HEK293 (cell line): ENCODE measurements at regions not wholly inside any gene's neighbourhood (a gene's known extent, or its start where the extent isn't known, plus 50 kb on each side); places are given as distances from the start of the nearest gene placed in this dataset.

Experiments used
- GLIS1 ChIP-seq: fragments of 450-650 bp; formaldehyde crosslinking; IDR thresholded peaks from 2 replicates; pipeline ENCODE4 v1.5.1; 2016; ENCODE audit warnings: missing biosample characterization, missing genetic modification characterization
- KLF10 ChIP-seq: fragments of 450-650 bp; IDR thresholded peaks from 2 replicates; pipeline ENCODE4 v1.5.1; 2018; ENCODE audit warnings: missing biosample characterization, mild to moderate bottlenecking, missing genetic modification characterization
- OSR2 ChIP-seq: fragments of 450-650 bp; formaldehyde crosslinking; IDR thresholded peaks from 2 replicates; pipeline ENCODE4 v1.5.1; 2016; ENCODE audit warnings: missing biosample characterization, missing genetic modification characterization
- SETDB1 ChIP-seq: IDR thresholded peaks from one replicate; pipeline ENCODE4 v1.6.1; 2017; ENCODE audit warnings: mild to moderate bottlenecking, low read length, moderate library complexity, mixed read lengths; ENCODE audit not compliant: insufficient read length
- TSHZ1 ChIP-seq: fragments of 450-650 bp; formaldehyde crosslinking; IDR thresholded peaks from 2 replicates; pipeline ENCODE4 v1.5.1; 2016; ENCODE audit warnings: missing biosample characterization, missing genetic modification characterization, borderline replicate concordance
- WT1 ChIP-seq: fragments of 450-650 bp; formaldehyde crosslinking; IDR thresholded peaks from 2 replicates; pipeline ENCODE4 v1.5.1; 2016; ENCODE audit warnings: missing biosample characterization, missing genetic modification characterization
- ZFP41 ChIP-seq: fragments of 450-650 bp; formaldehyde crosslinking; IDR thresholded peaks from 2 replicates; pipeline ENCODE4 v1.5.1; 2016; ENCODE audit warnings: missing biosample characterization, missing genetic modification characterization, borderline replicate concordance
- ZFP69B ChIP-seq: fragments of 450-650 bp; formaldehyde crosslinking; IDR thresholded peaks from 2 replicates; pipeline ENCODE4 v1.5.1; 2016; ENCODE audit warnings: missing biosample characterization, missing genetic modification characterization
- ZNF184 ChIP-seq: fragments of 450-650 bp; IDR thresholded peaks from 2 replicates; pipeline ENCODE4 v1.5.1; 2018; ENCODE audit warnings: missing biosample characterization, mild to moderate bottlenecking, missing genetic modification characterization
- ZNF24 ChIP-seq: fragments of 450-650 bp; formaldehyde crosslinking; IDR thresholded peaks from 2 replicates; pipeline ENCODE4 v1.5.1; 2016; ENCODE audit warnings: missing biosample characterization, missing genetic modification characterization
- ZNF354C ChIP-seq: fragments of 450-650 bp; formaldehyde crosslinking; IDR thresholded peaks from 2 replicates; pipeline ENCODE4 v1.5.1; 2016; ENCODE audit warnings: missing biosample characterization, missing genetic modification characterization, low read depth, borderline replicate concordance
- ZNF423 ChIP-seq: fragments of 450-650 bp; formaldehyde crosslinking; IDR thresholded peaks from 2 replicates; pipeline ENCODE4 v1.5.1; 2016; ENCODE audit warnings: missing biosample characterization, missing genetic modification characterization
- ZNF626 ChIP-seq: fragments of 450-650 bp; sonication (Bioruptor Pico); formaldehyde crosslinking; IDR thresholded peaks from 2 replicates; pipeline ENCODE4 v1.5.1; 2018; ENCODE audit warnings: missing biosample characterization, missing genetic modification characterization, inconsistent platforms
- TF ChIP-seq, protein P1 (sequence below): fragments of 450-650 bp; formaldehyde crosslinking; IDR thresholded peaks from 2 replicates; pipeline ENCODE4 v1.5.1; 2016; ENCODE audit warnings: missing biosample characterization, missing genetic modification characterization

- TF ChIP-seq, protein P1, sequence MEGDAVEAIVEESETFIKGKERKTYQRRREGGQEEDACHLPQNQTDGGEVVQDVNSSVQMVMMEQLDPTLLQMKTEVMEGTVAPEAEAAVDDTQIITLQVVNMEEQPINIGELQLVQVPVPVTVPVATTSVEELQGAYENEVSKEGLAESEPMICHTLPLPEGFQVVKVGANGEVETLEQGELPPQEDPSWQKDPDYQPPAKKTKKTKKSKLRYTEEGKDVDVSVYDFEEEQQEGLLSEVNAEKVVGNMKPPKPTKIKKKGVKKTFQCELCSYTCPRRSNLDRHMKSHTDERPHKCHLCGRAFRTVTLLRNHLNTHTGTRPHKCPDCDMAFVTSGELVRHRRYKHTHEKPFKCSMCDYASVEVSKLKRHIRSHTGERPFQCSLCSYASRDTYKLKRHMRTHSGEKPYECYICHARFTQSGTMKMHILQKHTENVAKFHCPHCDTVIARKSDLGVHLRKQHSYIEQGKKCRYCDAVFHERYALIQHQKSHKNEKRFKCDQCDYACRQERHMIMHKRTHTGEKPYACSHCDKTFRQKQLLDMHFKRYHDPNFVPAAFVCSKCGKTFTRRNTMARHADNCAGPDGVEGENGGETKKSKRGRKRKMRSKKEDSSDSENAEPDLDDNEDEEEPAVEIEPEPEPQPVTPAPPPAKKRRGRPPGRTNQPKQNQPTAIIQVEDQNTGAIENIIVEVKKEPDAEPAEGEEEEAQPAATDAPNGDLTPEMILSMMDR (tag by site-specific recombination), result no peak
- TF ChIP-seq GLIS1 (tag by site-specific recombination) (peak; percentile 29; the same call in 1 of the 2 replicates), SETDB1 (no peak), ZNF354C (no peak), ZNF423 (no peak), ZNF184 (tag by site-specific recombination) (no peak), WT1 (tag by site-specific recombination) (no peak), ZNF626 (tag by site-specific recombination) (no peak), OSR2 (tag by site-specific recombination) (no peak), ZFP41 (tag by site-specific recombination) (no peak), ZNF24 (no peak), TSHZ1 (tag by site-specific recombination) (no peak), KLF10 (tag by site-specific recombination) (no peak), ZFP69B (no peak)
These were observed 53.3 kb upstream of the COL18A1 start for GRCh38 chr21:45351526-45352275.
